ENCODE measurements at regions not wholly inside any gene's neighbourhood (a gene's known extent, or its start where the extent isn't known, plus 50 kb on each side); places are given as distances from the start of the nearest gene placed in this dataset.
A peak's percentile ranks its signal among the peaks of the same experiment; 100 is the strongest.

- no peak overlapping the region for H3K27ac Mint-ChIP-seq
- H3K27me3 Mint-ChIP-seq: peaks cover 4% of the 10 kb centered on the region
- peaks cover 0 to 3% (median 0%) of the 10 kb centered on the region in 3 donors for H3K9me3 Mint-ChIP-seq
Observed at GRCh38 chr17:73792994-73793393, 148.7 kb upstream of the SDK2 start.

GRCh38 chr17:73794336-73794735 is 150.1 kb upstream of the SDK2 start:
- Mint-ChIP-seq H3K9me3 (peaks cover 0 to 3% (median 0%) of the 10 kb centered on the region in 3 donors), H3K27ac (no peak overlapping the region), H3K36me3 (peaks cover 3% of the 10 kb centered on the region), H3K27me3 (peaks cover 10% of the 10 kb centered on the region), H3K4me1 (no peaks in the 10 kb centered on the region), H3K4me3 (no peak overlapping the region)

More at GRCh38 chr17:73792994-73793393, 148.7 kb upstream of the SDK2 start:
- H3K4me1 Mint-ChIP-seq: no peaks in the 10 kb centered on the region
- H3K36me3 Mint-ChIP-seq: peaks cover 3% of the 10 kb centered on the region
- no peak overlapping the region for H3K4me3 Mint-ChIP-seq

- H3K36me3 Mint-ChIP-seq: no peaks in the 10 kb centered on the region
- H3K27me3 Mint-ChIP-seq: peaks cover 10% of the 10 kb centered on the region
- H3K4me3 Mint-ChIP-seq: no peak overlapping the region
- no peak overlapping the region for H3K27ac Mint-ChIP-seq
- H3K9me3 Mint-ChIP-seq: peaks cover 0 to 3% (median 0%) of the 10 kb centered on the region in 3 donors
- H3K4me1 Mint-ChIP-seq: no peaks in the 10 kb centered on the region
Observed at GRCh38 chr17:73795730-73796129, 151.5 kb upstream of the SDK2 start.

GRCh38 chr17:73797594-73798110 is 153.4 kb upstream of the SDK2 start:
- no peaks in the 10 kb centered on the region for H3K36me3 Mint-ChIP-seq
- no peak overlapping the region for H3K4me3 Mint-ChIP-seq
- no peak overlapping the region for H3K27ac Mint-ChIP-seq
- H3K4me1 Mint-ChIP-seq: no peaks in the 10 kb centered on the region
- H3K27me3 Mint-ChIP-seq: peaks cover 10% of the 10 kb centered on the region
- H3K9me3 Mint-ChIP-seq: peaks cover 0 to 6% (median 0%) of the 10 kb centered on the region in 3 donors

- peaks cover 10% of the 10 kb centered on the region for H3K27me3 Mint-ChIP-seq
- peaks cover 0 to 12% (median 0%) of the 10 kb centered on the region in 3 donors for H3K9me3 Mint-ChIP-seq
- H3K36me3 Mint-ChIP-seq: no peaks in the 10 kb centered on the region
- no peaks in the 10 kb centered on the region for H3K4me1 Mint-ChIP-seq
- H3K27ac Mint-ChIP-seq: no peak overlapping the region
- H3K4me3 Mint-ChIP-seq: no peak overlapping the region
Observed at GRCh38 chr17:73798111-73798748, 154.0 kb upstream of the SDK2 start.

- H3K9me3 Mint-ChIP-seq: peaks cover 0 to 11% (median 0%) of the 10 kb centered on the region in 3 donors
- no peaks in the 10 kb centered on the region for H3K4me1 Mint-ChIP-seq
- no peak overlapping the region for H3K27ac Mint-ChIP-seq
- no peaks in the 10 kb centered on the region for H3K36me3 Mint-ChIP-seq
- H3K27me3 Mint-ChIP-seq: peaks cover 12% of the 10 kb centered on the region
- H3K4me3 Mint-ChIP-seq: no peak overlapping the region
Observed at GRCh38 chr17:73799096-73799495, 154.9 kb upstream of the SDK2 start.

- Mint-ChIP-seq H3K4me3 (no peak overlapping the region), H3K27ac (no peak overlapping the region), H3K9me3 (peaks cover 0 to 12% (median 0%) of the 10 kb centered on the region in 3 donors), H3K4me1 (no peaks in the 10 kb centered on the region), H3K36me3 (no peaks in the 10 kb centered on the region), H3K27me3 (peaks cover 12% of the 10 kb centered on the region)
Observed at GRCh38 chr17:73799781-73800627, 155.8 kb upstream of the SDK2 start.

GRCh38 chr17:73800893-73801292 is 156.6 kb upstream of the SDK2 start:
- H3K27ac Mint-ChIP-seq: no peak overlapping the region
- H3K4me3 Mint-ChIP-seq: no peak overlapping the region
- H3K27me3 Mint-ChIP-seq: peaks cover 19% of the 10 kb centered on the region
- H3K36me3 Mint-ChIP-seq: no peaks in the 10 kb centered on the region
- no peaks in the 10 kb centered on the region for H3K4me1 Mint-ChIP-seq
- peaks cover 2 to 16% (median 4%) of the 10 kb centered on the region in 3 donors for H3K9me3 Mint-ChIP-seq

GRCh38 chr17:73801455-73802100 is 157.3 kb upstream of the SDK2 start:
- Mint-ChIP-seq H3K36me3 (no peaks in the 10 kb centered on the region), H3K27me3 (peaks cover 21% of the 10 kb centered on the region), H3K9me3 (peaks cover 5 to 17% (median 5%) of the 10 kb centered on the region in 3 donors), H3K4me3 (no peak overlapping the region), H3K4me1 (no peaks in the 10 kb centered on the region), H3K27ac (no peak overlapping the region)

GRCh38 chr17:73802314-73802713 is 158.1 kb upstream of the SDK2 start:
- no peak overlapping the region for H3K27ac Mint-ChIP-seq
- no peaks in the 10 kb centered on the region for H3K4me1 Mint-ChIP-seq
- peaks cover 21% of the 10 kb centered on the region for H3K27me3 Mint-ChIP-seq
- no peak overlapping the region for H3K4me3 Mint-ChIP-seq
- no peaks in the 10 kb centered on the region for H3K36me3 Mint-ChIP-seq
- H3K9me3 Mint-ChIP-seq: peaks cover 5 to 15% (median 5%) of the 10 kb centered on the region in 3 donors

- Mint-ChIP-seq H3K9me3 (peaks cover 5 to 15% (median 5%) of the 10 kb centered on the region in 3 donors), H3K27me3 (peaks cover 20% of the 10 kb centered on the region), H3K4me3 (no peak overlapping the region), H3K4me1 (no peaks in the 10 kb centered on the region), H3K36me3 (no peaks in the 10 kb centered on the region), H3K27ac (no peak overlapping the region)
Observed at GRCh38 chr17:73802871-73803270, 158.6 kb upstream of the SDK2 start.

- Mint-ChIP-seq H3K4me3 (no peak overlapping the region), H3K27me3 (peaks cover 16% of the 10 kb centered on the region), H3K9me3 (peaks cover 5 to 18% (median 5%) of the 10 kb centered on the region in 3 donors)
Observed at GRCh38 chr17:73803964-73804435, 159.8 kb upstream of the SDK2 start.

GRCh38 chr17:73806768-73807167 is 162.5 kb upstream of the SDK2 start:
- Mint-ChIP-seq H3K36me3 (no peaks in the 10 kb centered on the region), H3K9me3 (peaks cover 5 to 16% (median 5%) of the 10 kb centered on the region in 3 donors), H3K4me1 (no peaks in the 10 kb centered on the region), H3K4me3 (no peak overlapping the region), H3K27me3 (peaks cover 16% of the 10 kb centered on the region), H3K27ac (no peak overlapping the region)

More at GRCh38 chr17:73803964-73804435, 159.8 kb upstream of the SDK2 start:
- no peak overlapping the region for H3K27ac Mint-ChIP-seq
- H3K36me3 Mint-ChIP-seq: no peaks in the 10 kb centered on the region
- H3K4me1 Mint-ChIP-seq: no peaks in the 10 kb centered on the region

GRCh38 chr17:73813201-73813600 is 169.0 kb upstream of the SDK2 start:
- Mint-ChIP-seq H3K4me3 (no peak overlapping the region), H3K9me3 (peaks cover 0 to 2% (median under 1%) of the 10 kb centered on the region in 3 donors), H3K27ac (no peak overlapping the region), H3K36me3 (no peaks in the 10 kb centered on the region), H3K4me1 (no peaks in the 10 kb centered on the region), H3K27me3 (peaks cover 2% of the 10 kb centered on the region)

- peak overlapping the region in 1 of 4 donors; percentile 34 for H3K4me3 Mint-ChIP-seq
- no peak overlapping the region for H3K27ac Mint-ChIP-seq
- no peaks in the 10 kb centered on the region for H3K4me1 Mint-ChIP-seq
Observed at GRCh38 chr17:73814075-73814474, 169.8 kb upstream of the SDK2 start.

More at GRCh38 chr17:73814075-73814474, 169.8 kb upstream of the SDK2 start:
- Mint-ChIP-seq H3K27me3 (no peaks in the 10 kb centered on the region), H3K36me3 (no peaks in the 10 kb centered on the region), H3K9me3 (peaks cover 0 to 10% (median 0%) of the 10 kb centered on the region in 3 donors)
